Caco-2 (cell line): ENCODE measurements at regions not wholly inside any gene's neighbourhood (a gene's known extent, or its start where the extent isn't known, plus 50 kb on each side); places are given as distances from the start of the nearest gene placed in this dataset.

Source experiments
- BruUV-seq: library from RNA; stranded (reverse); fragments of 400-500 nt; replicated peaks from 2 replicates; lab custom pipeline; 2021; lab: Mats Ljungman, UMichigan
- CTCF ChIA-PET: fragments of 300-600 bp; sonication (Branson Sonifier 250); formaldehyde crosslinking; loops from one replicate; lab custom pipeline; 2022; ENCODE audit warnings: antibody characterized with exemption; lab: Charles Lee
- POLR2A ChIA-PET: fragments of 300-600 bp; sonication (Branson Sonifier 250); formaldehyde crosslinking; loops from one replicate; lab custom pipeline; 2022; ENCODE audit warnings: antibody characterized with exemption; lab: Charles Lee
- DNase-seq, 2 experiments: peaks; one replicate each; pipeline versions ENCODE4 v3.0.0 to v3.0.0-alpha.2; 2020 to 2022
- H3K27me3 ChIP-seq: replicated peaks from 2 replicates; pipeline ENCODE4 v1.6.0; 2011; ENCODE audit warnings: low read length; ENCODE audit not compliant: control insufficient read depth, insufficient read depth
- H3K36me3 ChIP-seq: 2 replicates; pipeline ENCODE4 v1.5.1; 2011; ENCODE audit warnings: low read length; ENCODE audit not compliant: control insufficient read depth, insufficient read depth
- H3K4me1 ChIP-seq: fragments of 250-450 bp; sonication (Bioruptor Pico); 2 replicates; pipeline ENCODE4 v1.5.1; 2020; ENCODE audit warnings: mild to moderate bottlenecking
- H3K4me3 ChIP-seq: 2 replicates; pipeline ENCODE4 v1.5.1; 2011; ENCODE audit warnings: low read depth, mild to moderate bottlenecking, control low read depth, low read length
- H3K9me3 ChIP-seq: fragments of 250-450 bp; sonication (Bioruptor Pico); 2 replicates; pipeline ENCODE4 v1.5.1; 2020; ENCODE audit warnings: mild to moderate bottlenecking, moderate library complexity
- H3K27ac Mint-ChIP-seq: one replicate; pipeline ENCODE4 v1.8.0; 2022; ENCODE audit warnings: mixed read lengths; ENCODE audit not compliant: unreplicated experiment
- H3K27me3 Mint-ChIP-seq: one replicate; pipeline ENCODE4 v1.8.0; 2022; ENCODE audit warnings: mixed read lengths; ENCODE audit not compliant: insufficient read depth, unreplicated experiment
- H3K36me3 Mint-ChIP-seq: one replicate; pipeline ENCODE4 v1.8.0; 2022; ENCODE audit warnings: mild to moderate bottlenecking, mixed read lengths; ENCODE audit not compliant: insufficient read depth, unreplicated experiment
- H3K4me1 Mint-ChIP-seq: one replicate; pipeline ENCODE4 v1.8.0; 2022; ENCODE audit warnings: low read depth, mixed read lengths; ENCODE audit not compliant: unreplicated experiment
- H3K4me3 Mint-ChIP-seq: one replicate; pipeline ENCODE4 v1.8.0; 2022; ENCODE audit warnings: mild to moderate bottlenecking, moderate library complexity, mixed read lengths; ENCODE audit not compliant: unreplicated experiment
- H3K9me3 Mint-ChIP-seq: one replicate; pipeline ENCODE4 v1.8.0; 2022; ENCODE audit warnings: mixed read lengths; ENCODE audit not compliant: unreplicated experiment
- intact Hi-C: fragments of 100-400 bp; cut with micrococcal nuclease; formaldehyde crosslinking; loops from one replicate; pipeline ENCODE4 v1.10.0; 2022; ENCODE audit not compliant: unreplicated experiment
- TF ChIP-seq, protein P1 (sequence below), 2 experiments: fragments of 200-600 bp in 1 of 2; IDR thresholded peaks; 1 replicate in 1 of 2; 2 replicates in 1 of 2; pipeline versions ENCODE4 v1.5.1 to v1.8.0; 2011 to 2022; ENCODE audit warnings: antibody characterized with exemption in 1 of 2, control low read depth in 1 of 2, inconsistent platforms in 1 of 2, low read depth in 1 of 2, low read length in 1 of 2, mild to moderate bottlenecking in 1 of 2, moderate library complexity in 1 of 2; ENCODE audit not compliant: insufficient read depth in 1 of 2, severe bottlenecking in 1 of 2, unreplicated experiment in 1 of 2

DNA sequence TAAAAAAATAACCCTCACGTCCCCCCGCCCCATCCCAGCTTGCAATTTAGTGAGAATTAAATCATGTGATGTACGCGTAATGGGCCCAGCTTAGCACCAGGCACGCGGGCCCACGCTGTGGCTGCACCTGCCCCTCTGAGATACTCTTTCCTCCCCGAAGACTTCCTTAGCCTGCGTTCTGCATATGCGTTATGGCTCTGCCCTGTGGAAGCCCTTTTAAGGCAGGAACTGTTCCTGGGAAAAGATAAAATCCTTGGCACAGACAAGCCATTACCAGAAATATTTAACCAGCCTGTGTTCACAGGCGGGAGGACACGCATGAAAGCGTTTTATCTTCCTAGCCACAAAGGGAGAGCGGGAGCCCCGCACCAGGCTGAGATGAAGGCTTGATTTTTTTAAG lies 311.0 kb downstream of the LRFN2 start:
- Histone ChIP-seq H3K36me3 (no peaks in the 10 kb centered on the region), H3K4me3 (no peak overlapping the region), H3K4me1 (no peaks in the 10 kb centered on the region), H3K27me3 (no peaks in the 10 kb centered on the region), H3K9me3 (no peaks in the 10 kb centered on the region)
- Mint-ChIP-seq H3K4me1 (no peaks in the 10 kb centered on the region), H3K9me3 (no peaks in the 10 kb centered on the region), H3K4me3 (no peak overlapping the region), H3K27ac (no peak overlapping the region), H3K27me3 (peaks cover 12% of the 10 kb centered on the region), H3K36me3 (no peaks in the 10 kb centered on the region)
- BruUV-seq: no TSS peak
- intact Hi-C loops: no loop called here
- TF ChIP-seq, protein P1, sequence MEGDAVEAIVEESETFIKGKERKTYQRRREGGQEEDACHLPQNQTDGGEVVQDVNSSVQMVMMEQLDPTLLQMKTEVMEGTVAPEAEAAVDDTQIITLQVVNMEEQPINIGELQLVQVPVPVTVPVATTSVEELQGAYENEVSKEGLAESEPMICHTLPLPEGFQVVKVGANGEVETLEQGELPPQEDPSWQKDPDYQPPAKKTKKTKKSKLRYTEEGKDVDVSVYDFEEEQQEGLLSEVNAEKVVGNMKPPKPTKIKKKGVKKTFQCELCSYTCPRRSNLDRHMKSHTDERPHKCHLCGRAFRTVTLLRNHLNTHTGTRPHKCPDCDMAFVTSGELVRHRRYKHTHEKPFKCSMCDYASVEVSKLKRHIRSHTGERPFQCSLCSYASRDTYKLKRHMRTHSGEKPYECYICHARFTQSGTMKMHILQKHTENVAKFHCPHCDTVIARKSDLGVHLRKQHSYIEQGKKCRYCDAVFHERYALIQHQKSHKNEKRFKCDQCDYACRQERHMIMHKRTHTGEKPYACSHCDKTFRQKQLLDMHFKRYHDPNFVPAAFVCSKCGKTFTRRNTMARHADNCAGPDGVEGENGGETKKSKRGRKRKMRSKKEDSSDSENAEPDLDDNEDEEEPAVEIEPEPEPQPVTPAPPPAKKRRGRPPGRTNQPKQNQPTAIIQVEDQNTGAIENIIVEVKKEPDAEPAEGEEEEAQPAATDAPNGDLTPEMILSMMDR (IDR thresholded peaks at IDR 0.05; ENCODE audit: insufficient read depth in 1 of 2, low read depth in 1 of 2, low read length in 1 of 2, severe bottlenecking in 1 of 2, unreplicated experiment in 1 of 2): no peak
- ChIA-PET CTCF (no interaction called here), POLR2A (no interaction called here)
- DNase-seq: no peak

DNA sequence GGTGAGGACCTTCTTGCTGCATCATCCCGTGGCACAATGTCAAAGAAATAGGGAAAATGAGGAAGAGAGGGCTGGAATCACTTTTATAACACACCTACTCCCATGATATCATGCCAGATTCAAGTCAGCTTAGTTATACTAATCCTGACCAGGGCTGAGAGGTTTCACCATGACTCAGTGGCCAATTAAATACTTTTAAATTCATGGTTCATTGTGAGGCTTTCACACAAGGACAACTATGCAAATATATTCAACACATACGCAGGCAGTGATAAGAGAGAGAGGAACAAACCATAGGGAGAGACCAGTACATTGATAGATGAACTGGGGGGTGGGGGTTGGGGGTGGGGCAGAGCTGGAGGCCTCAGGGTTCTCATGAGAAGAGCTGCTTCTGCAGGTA lies 313.1 kb downstream of the LRFN2 start:
- intact Hi-C loops: no loop called here

DNA sequence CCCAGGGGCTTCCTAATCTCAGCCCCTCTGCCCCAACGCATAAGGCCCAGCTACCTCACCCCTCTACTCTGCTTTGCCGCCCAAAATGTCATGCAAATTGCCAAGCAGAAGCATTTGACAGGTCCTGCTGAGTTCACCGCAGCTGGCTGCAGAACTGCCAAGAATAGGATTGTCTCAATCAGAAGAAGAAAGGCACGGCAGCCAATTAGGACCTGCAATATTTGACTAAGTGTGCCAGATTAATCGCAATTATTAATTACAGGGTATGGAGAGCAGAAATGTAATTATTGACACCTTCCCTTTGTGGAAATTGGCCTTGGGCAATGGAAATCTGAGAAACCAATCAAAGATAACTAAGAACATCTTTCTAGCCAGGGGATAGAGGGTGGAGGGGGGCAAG lies 318.6 kb downstream of the LRFN2 start:
- no peaks in the 10 kb centered on the region for H3K4me1 Mint-ChIP-seq
- Histone ChIP-seq H3K27me3 (no peaks in the 10 kb centered on the region; the same call in 1 of the 2 replicates), H3K36me3 (no peaks in the 10 kb centered on the region), H3K4me3 (no peak overlapping the region), H3K4me1 (no peaks in the 10 kb centered on the region), H3K9me3 (no peaks in the 10 kb centered on the region)
- H3K9me3 Mint-ChIP-seq: no peaks in the 10 kb centered on the region
- no peaks in the 10 kb centered on the region for H3K36me3 Mint-ChIP-seq
- TF ChIP-seq, protein P1 (IDR thresholded peaks at IDR 0.05; ENCODE audit: insufficient read depth in 1 of 2, low read depth in 1 of 2, low read length in 1 of 2, severe bottlenecking in 1 of 2, unreplicated experiment in 1 of 2): no peak
- no TSS peak for BruUV-seq
- ChIA-PET POLR2A (no interaction called here), CTCF (no interaction called here)
- H3K4me3 Mint-ChIP-seq: no peak overlapping the region
- no peak for DNase-seq
- intact Hi-C loops: no loop called here
- H3K27me3 Mint-ChIP-seq: peaks cover 5% of the 10 kb centered on the region
- no peak overlapping the region for H3K27ac Mint-ChIP-seq

More for the DNA sequence above, 313.1 kb downstream of the LRFN2 start:
- H3K36me3 ChIP-seq: no peaks in the 10 kb centered on the region
- H3K9me3 Mint-ChIP-seq: no peaks in the 10 kb centered on the region
- no peak overlapping the region for H3K4me3 ChIP-seq
- no peaks in the 10 kb centered on the region for H3K36me3 Mint-ChIP-seq
- H3K4me1 ChIP-seq: no peaks in the 10 kb centered on the region
- no peak overlapping the region for H3K4me3 Mint-ChIP-seq
- DNase-seq: no peak
- ChIA-PET POLR2A (no interaction called here), CTCF (no interaction called here)
- H3K4me1 Mint-ChIP-seq: no peaks in the 10 kb centered on the region
- TF ChIP-seq, protein P1 (IDR thresholded peaks at IDR 0.05; ENCODE audit: insufficient read depth in 1 of 2, low read depth in 1 of 2, low read length in 1 of 2, severe bottlenecking in 1 of 2, unreplicated experiment in 1 of 2): no peak
- H3K27me3 Mint-ChIP-seq: peaks cover 6% of the 10 kb centered on the region
- H3K9me3 ChIP-seq: no peaks in the 10 kb centered on the region
- H3K27ac Mint-ChIP-seq: no peak overlapping the region
- H3K27me3 ChIP-seq: no peaks in the 10 kb centered on the region; the same call in 1 of the 2 replicates
- BruUV-seq: no TSS peak
